CD4-positive, alpha-beta T cell treated with Interleukin-12 subunit alpha and Interleukin-12 subunit beta, for 1 hour (primary cell): ENCODE measurements at regions not wholly inside any gene's neighbourhood (a gene's known extent, or its start where the extent isn't known, plus 50 kb on each side); places are given as distances from the start of the nearest gene placed in this dataset.
"Not testable (repeated sequence)": the region's sequence is repeated elsewhere in the genome, so short reads cannot be mapped to it uniquely, and the experiment has no call there.

Source experiments
- DNase-seq: peaks from one replicate; pipeline ENCODE4 v3.0.0-alpha.2; 2020

DNA sequence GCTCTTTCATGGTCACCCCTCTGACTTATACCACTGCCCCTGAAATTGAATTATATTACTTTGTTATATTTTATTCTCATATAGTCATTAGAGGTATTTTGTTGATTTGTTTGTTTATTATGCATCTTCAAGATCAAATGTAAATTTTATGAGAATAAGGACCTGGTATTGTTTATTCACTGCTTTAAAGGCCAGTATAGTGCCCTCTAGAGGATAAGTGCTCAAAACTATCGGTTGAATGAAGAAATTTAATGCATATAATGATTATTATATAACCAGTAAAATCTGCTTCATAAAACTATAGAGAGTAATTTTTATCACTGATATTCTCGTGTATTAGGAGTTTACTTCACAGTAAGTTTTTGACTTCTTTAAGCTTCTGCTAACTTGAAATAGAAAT is 1401.9 kb downstream of the SLITRK1 start:
- DNase-seq, result no peak

DNA sequence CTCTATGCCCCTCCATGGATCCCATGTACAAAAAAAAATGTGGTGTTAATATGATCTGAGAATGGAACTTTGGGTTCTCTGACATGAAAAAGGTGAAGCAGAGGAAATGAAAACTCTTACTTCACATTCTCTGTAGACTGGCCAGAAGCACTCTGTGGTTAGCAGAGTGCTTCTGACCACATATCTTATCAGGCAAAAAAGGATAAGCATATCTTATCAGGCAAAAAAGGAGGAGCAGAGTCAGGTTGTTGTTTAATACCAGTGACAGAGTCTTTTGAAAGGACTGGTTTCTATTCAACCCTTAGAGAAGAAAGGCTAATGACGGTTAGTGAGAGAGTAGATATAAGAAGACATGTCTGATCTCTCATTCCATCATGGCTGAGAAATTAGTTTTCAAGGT is 1404.8 kb downstream of the SLITRK1 start:
- DNase-seq, result no peak

DNA sequence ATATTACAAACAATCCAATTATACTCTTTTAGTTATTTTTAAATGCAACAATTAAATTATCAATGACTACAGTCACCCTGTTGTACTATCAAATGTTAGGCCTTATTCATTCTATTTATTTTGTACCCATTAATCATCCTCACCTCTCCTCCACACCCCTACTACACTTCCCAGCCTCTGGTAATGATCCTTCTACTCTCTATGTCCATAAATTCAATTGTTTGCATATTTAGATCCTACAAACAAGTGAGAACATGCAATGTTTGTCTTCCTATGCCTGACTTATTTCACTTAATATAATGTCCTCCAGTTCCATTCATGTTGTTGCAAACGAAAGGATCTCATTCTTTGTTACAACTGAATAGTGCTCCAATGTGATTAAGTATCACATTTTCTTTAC is 1414.6 kb downstream of the SLITRK1 start:
- no peak for DNase-seq

DNA sequence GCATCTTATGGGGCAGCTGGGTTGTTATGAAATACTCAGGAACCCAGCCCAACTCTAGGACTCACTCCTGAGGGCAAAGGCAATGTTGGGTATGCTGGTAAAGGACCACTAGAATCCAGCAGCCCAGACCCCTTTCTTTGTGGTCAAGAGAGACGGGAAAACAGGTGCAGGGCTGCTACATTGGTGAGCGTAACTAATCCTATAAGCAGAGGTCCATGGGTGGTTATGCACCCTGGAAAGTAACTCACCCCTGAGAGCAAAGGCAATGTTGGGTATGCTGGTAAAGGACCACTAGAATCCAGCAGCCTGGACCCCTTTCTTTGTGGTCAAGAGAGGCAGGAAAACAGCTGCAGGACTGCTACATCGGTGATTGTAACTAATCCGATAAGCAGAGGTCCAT is 1422.7 kb downstream of the SLITRK1 start:
- DNase-seq, result not testable (repeated sequence)

DNA sequence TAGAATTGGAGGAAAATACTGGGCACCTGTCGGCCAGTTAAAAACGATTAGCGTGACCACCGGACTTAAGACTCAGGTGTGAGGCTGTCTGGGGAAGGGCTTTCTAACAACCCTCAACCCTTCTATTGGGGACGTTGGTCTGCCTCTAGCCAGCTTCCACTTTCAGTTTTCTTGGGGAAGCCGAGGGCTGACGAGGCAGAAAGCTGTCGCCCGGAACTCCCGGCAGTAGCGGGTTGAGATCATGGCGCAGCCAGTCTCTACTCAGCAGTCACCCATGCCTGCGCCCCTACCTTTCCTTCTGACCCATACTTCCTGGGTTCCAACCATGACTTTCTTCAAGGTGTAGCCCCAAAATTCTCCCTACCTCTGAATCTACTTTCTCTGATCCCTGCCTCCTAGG is 1424.1 kb downstream of the SLITRK1 start:
- no peak for DNase-seq

DNA sequence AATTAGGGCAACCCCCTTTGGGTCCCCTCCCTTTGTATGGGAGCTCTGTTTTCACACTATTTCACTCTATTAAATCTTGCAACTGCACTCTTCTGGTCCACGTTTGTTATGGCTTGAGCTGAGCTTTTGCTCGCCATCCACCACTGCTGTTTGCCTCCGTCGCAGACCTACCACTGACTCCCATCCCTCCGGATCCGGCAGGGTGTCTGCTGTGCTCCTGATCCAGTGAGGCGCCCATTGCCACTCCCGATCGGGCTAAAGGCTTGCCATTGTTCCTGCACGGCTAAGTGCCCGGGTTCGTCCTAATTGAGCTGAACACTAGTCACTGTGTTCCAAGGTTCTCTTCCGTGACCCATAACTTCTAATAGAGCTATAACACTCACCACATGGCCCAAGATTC is 1424.7 kb downstream of the SLITRK1 start:
- DNase-seq, result not testable (repeated sequence)

DNA sequence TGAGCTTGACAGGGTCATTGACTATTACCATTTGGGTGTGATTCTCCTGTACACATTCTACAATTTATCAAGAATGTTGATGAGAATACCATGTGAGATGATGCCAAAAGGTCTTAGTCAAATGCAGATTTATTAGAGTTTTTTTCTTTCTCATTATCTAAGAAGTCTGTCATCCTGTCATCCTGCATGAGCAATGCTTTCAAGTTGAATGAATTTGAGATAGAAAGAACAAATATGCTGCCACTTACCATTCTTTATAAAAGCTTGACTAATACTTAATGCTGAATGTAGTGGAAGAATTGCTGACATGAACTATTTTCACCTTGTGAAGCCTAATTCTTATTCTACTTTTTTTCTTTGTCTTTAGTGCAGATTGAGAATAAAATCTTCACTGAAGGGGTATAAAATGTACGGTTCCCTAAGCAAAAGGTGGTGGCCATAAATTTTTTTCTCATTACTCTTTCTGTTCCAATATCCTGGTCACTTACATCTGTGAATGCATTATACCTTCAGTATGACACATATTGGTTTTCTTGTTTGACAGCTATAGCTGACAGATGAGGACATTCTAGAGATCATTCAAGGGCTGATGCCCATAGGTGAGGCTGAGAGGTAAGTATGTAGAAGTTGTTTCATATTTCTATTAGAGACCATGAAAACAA is 1434.7 kb downstream of the SLITRK1 start:
- DNase-seq, result no peak

DNA sequence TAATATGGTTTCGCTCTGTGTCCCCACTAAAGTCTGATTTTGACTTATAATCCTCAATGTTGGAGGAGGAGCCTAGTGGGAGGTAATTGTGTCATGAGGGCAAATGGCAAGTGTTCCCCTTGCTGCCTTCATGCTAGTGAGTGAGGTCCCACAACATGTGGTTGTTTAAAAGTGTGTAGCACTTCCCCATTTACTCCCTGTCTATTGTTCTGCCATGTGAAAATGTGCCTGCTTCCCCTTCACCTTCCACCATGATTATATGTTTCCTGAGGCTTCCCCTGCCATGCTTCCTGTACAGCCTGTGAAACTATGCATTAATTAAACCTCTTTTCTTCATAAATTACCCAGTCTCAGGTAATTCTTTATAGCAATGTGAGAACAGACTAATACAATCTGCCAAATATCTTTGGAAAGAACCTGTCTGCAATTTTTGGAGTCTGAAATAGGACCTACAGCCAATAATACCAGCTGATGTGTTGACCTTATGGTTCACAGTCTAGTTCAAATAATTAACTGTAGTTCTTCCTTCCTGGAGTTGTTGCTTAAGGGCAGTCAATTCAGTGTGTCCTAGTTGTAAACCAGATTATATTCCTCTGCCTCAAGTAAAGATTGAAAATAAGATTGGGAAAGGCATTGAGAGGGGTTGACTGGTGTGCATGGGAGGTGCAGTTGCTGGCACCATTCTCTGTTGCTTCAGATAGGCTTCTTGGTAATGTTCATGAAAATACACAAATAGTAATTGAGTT is 1442.9 kb downstream of the SLITRK1 start:
- DNase-seq, result no peak

DNA sequence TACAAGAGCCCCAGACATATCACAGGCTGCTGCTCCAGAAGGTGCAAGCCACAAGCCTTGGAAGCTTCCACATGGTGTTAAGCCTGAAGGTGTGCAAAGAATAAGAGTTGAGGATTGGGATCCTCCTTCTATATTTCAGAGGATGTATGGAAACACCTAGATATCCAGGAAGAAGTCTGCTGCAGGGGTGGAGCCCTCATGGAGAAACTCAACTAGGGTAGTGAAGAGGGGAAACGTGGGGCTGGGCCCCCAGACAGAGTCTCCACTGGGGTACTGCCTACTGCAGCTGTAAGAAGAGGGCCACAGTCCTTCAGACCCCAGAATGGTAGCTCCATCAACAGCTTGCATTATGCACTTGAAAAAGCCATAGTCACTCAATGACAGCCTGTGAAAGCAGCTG is 1444.0 kb downstream of the SLITRK1 start:
- DNase-seq, result no peak

DNA sequence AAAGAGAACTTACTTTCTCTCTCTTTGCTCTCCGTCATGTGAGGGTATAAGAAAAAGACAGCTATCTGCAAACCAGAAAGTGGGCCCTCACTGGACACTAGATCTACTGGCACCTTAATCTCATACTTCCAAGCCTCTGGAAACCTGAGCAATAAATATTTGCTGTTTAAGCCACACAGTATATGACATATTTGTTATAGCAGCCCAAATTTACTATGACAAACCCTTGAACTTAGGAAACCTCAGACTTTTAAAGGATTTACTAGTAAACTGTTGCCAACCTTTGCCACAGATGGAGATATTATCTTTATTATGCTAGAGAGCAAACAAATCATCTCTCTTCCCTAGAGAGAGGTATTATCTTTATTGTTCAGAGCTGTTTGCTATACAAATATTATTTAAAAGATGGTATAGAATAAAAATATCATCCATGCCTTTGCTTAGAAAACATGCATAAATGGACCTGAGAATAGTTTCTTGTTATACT is 1446.1 kb downstream of the SLITRK1 start:
- DNase-seq, result no peak

DNA sequence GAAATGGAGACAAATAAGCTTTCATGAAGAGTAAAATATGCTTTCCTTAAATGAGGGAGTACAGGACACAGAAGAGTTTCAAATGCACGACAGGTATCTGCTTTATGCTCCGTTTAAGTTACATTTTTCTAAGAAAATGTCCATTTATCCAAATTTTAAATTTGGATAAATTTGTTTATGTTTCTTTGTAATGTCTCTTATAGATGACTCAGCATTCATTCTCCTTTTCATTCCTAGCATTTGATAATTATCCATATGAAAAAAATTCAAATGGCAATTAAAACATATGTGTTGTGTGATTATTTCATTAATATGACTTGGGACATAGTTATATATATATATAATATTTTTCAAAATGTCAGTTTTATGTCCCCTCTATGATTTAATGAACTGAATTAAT is 1449.3 kb downstream of the SLITRK1 start:
- no peak for DNase-seq

DNA sequence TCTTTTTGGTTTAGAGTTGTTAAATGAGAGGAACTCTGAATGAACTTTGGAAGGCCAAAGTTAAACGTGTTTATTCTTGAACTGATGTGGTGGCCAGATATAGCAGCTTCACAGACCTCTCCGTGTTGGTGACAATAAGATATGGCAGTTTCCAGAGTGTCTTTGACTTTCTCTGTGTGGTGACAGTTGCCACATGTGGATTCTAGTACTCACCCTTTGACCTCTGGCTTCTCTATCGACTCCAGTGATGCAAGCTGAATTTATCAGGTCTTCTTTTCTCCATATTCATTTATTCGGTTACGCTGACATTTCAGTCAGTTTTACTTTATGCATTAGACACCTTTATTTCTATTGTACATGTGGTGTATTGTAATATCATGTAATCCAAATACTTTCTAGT is 1469.5 kb downstream of the SLITRK1 start:
- DNase-seq, result no peak

DNA sequence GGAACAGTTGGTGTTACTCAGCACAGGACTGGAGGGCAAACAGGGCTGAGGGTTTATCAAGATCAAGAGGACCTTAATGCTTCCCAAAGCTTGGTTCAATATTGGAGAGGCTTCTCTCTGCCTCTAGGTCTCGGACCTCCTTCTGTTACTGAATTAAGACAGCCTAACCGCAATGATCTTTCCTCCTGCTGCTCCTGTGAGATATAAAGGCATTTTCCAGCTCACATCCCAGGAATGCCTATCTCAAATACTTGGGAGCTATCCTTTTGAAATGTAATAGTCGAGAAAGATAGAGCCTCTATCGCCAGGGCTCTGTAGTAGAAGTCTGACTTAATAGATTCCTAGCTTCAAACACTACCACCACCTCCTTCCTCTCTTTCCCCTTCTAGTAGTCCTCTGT is 1475.0 kb downstream of the SLITRK1 start:
- no peak for DNase-seq

DNA sequence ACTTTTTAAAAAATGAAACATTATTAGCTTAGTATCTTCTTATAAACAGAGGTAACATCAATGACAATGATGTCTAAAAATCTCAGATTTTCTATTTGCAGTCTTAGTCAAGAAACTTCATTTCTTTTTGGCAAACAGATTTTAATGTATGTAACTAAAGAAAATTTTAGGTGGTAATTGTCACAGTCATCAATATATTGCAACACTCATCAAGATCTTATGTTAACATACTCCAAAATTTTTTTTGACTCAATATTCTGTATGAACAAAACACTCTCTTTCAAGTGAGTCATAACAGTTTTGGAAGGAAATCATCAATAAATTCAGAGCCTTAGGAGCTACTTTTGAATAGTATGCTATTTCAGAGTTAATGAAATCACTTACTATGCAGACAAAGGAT is 1507.6 kb downstream of the SLITRK1 start:
- DNase-seq, result no peak

DNA sequence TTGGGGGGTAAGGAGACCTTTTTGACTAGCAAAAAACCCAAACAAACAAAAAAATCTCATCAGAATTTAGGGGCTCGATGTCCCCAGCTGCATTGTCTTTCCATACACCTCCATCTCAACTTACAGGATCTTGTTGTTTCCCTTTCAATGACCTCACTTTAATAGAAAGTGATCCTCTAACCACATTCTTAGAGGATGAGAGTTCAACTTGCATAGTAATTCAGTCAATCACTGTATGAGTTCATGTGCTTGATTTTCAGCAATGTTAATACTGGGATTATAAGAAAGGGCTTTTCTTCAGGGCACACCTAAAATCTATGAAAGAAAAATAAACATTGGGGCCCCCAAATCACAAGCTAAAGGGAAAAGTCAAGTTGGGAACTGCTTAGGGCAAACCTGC is 1512.0 kb downstream of the SLITRK1 start:
- no peak for DNase-seq

DNA sequence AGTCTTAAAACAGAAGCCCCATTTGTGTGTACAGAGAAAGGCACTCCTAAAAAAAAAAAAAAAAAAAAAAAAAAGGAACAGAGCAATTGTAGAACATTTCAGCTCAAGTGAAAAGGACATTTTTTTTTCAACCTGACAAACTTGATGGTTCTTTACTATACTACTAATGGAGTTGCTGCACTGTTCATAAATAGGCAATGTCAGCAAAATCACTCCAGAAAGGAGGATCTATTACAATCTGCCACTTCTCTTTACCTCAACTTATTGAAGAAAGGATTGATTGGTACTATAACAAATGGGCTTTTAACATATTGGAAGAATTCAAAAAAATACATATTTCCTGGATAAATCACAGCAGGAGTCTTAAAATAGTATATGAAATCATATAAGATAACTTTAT is 1517.7 kb downstream of the SLITRK1 start:
- no peak for DNase-seq

DNA sequence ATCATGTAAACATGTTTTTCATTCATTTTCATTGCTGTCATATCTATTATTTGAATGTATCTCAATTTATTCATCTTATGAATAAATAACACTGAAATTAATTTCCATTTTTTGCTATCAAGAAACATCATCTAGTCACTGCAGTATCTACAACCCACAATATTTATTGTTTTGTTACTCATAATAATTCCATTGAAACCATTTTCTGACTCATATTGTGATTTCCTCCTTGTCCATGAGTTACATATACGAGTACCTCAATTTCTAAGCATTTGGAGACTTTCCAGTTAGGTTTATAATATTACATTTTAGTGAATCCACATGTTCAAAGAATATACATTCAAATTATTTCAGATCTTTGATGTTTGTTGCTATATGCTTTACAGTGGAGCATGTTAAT is 1524.0 kb downstream of the SLITRK1 start:
- DNase-seq, result no peak

DNA sequence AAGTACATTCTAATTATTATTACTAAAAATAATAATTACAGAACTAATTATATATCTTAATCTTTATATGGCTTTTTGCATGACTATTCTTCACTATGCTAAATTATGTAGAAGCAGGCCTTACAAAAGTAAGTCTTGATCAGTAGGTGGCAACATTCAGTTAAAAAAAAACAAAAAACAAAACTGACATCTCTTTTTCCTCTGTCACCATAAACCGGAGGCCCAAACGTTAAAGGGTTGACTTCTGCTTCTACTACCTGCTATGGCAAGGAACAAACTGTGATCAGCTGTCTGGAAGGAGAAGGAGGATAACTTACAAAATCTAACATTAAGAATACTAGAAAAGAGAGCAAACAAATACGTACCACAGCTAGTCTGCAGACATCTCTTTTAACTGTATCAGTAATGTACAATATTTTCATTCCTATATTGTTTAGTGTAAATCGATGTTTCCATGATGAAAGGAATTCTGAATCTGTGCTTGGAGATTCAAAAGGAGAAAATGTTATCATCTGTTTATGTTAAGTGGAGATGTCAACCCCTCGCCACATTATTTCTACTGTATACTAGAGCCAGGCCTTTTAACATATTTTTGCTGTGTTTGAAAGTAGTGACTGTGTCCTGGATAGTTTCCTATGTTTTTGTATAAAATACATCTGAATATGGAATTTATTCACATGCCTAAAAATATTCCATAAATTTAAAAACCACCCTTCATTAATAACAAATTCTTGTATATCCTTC is 1525.4 kb downstream of the SLITRK1 start:
- no peak for DNase-seq

DNA sequence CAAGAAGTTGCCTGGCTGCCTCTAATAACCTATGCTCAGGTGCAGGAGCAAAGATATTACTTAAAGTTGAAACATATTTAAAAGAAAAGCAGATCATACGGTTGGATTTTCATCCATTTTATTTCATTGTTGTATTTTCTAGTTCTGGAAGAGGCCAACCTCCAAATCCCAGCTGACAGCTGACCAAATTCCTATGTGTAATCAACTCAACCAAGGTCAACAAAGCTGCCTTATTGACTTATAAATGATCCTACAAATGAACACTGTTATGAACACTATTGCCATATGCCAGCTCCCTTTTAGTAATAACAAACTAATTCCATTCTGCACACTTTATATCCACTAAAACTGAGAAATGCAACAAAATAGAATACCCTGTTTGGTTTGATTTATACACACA is 1537.4 kb downstream of the SLITRK1 start:
- no peak for DNase-seq

DNA sequence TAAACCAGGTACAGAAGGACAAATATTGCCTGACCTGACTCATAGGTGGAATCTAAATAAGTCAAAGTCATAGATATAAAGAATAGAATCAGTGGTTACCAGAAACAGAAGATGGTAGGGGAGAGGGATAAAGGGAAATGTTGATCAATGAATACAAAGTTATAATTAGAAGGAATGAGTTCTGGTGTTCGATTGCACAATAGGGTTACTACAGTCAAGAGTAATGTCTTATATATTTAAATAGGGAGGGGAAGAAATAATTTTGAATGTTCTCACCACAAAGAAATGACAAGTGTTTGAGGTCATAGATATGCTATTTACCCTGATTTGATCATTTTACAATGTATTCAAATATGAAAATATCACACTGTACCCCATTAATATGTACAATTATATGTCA is 1541.2 kb downstream of the SLITRK1 start:
- no peak for DNase-seq

DNA sequence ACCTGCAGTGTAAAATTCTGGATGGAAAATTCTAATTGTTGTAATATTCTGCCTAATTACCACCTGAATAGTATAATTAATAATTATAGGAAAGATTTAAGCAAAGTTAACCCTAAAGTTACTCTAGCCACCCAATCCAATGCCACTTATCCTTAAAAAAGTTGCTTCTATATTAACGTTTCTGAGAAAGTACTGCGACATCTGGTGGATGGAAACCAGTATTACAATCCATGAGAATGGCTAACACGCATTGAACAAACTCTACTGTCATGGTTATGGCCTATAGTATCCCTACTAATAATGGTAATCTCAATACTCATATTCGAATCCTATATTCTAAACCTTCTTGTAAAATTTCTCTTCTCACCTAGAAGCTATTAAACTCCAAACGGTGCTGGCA is 1551.8 kb downstream of the SLITRK1 start:
- no peak for DNase-seq

DNA sequence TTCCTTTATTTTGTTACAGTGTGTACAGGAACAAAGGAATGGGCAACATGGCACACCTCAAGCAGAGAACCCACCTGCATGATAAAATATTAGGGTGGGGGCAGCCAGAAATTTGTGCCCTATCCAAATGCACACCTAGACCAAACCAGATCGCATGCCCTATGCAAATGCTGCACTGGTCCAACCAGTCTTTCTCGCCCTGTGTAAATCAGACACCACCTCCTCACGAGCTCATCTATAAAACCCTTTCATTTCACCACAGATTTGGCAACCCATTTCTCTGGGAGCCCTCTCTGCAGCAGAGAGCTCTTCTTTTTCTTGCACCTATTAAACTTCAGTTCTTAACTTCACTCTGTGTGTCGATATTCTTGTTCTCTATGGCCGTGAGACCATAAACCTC is 1559.2 kb downstream of the SLITRK1 start:
- no peak for DNase-seq

DNA sequence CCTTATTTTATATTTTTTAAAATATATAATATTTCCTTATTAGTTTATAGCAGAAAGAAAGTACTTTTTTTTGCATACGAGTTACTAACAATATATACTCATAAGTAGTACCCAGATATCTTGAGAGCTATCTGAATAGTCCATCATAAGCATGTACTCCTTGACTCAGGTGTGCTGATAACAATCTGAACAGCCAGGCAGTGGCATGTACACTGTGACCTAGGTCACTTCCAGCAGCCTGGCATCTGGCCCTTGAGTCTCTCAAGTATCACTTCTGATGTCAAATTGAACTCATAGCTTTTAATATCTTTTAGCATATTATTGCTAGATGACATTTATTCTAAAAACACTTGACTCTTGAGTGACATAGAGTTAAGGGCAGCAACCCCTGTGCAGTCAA is 1576.7 kb downstream of the SLITRK1 start:
- DNase-seq, result no peak

DNA sequence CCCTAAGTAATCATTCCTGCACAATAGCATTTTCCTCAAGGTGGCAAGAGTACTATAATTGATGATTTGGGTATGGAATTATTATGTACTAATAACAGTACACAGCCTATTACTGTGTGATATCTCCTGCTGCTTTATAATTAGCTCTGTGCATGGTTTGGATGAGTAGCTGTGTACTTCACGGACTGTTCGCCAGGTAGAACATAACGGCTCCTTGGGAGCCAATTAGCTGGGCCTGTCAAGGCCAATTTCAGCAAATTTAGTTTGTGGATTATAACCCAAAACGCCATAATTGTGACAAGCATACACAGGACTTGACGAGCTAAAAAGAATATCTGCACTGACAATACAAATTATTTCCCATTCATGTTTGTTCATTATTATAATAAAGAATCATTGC is 1584.2 kb downstream of the SLITRK1 start:
- DNase-seq, result no peak
